Stimulated activated naive CD8-positive, alpha-beta T cell treated with anti-CD3 and anti-CD28 coated beads, Interleukin-15, amount 100 ng/mL, for 72 hours (primary cell): ENCODE measurements at regions not wholly inside any gene's neighbourhood (a gene's known extent, or its start where the extent isn't known, plus 50 kb on each side); places are given as distances from the start of the nearest gene placed in this dataset.
A peak's percentile ranks its signal among the peaks of the same experiment; 100 is the strongest.
"Not testable (repeated sequence)": the region's sequence is repeated elsewhere in the genome, so short reads cannot be mapped to it uniquely, and the experiment has no call there.

ENCODE experiments used
- ATAC-seq: fragments of 150-1000 bp; cut with Tn5 transposase; 2 replicates; pipeline ENCODE4 v1.10.0; 2021; ENCODE audit warnings: mild to moderate bottlenecking, moderate library complexity
- DNase-seq, 2 donors: peaks; one replicate each; pipeline ENCODE4 v3.0.0; 2021 to 2022
- H3K27ac Mint-ChIP-seq, 2 donors: one replicate each; pipeline ENCODE4 v1.8.0; 2022; ENCODE audit warnings: mild to moderate bottlenecking in 2 of 2, mixed read lengths in 2 of 2, moderate library complexity in 2 of 2
- H3K27me3 Mint-ChIP-seq: one replicate; pipeline ENCODE4 v1.8.0; 2022; ENCODE audit warnings: mixed read lengths
- H3K4me1 Mint-ChIP-seq: one replicate; pipeline ENCODE4 v1.8.0; 2022; ENCODE audit warnings: mild to moderate bottlenecking, mixed read lengths
- H3K4me3 Mint-ChIP-seq, 2 donors: one replicate each; pipeline ENCODE4 v1.8.0; 2022; ENCODE audit warnings: mild to moderate bottlenecking in 2 of 2, mixed read lengths in 2 of 2, moderate library complexity in 1 of 2
- H3K9me3 Mint-ChIP-seq, 2 donors: one replicate each; pipeline ENCODE4 v1.8.0; 2022; ENCODE audit warnings: mixed read lengths in 2 of 2

- DNase-seq (no peak), ATAC-seq (no peak)
- no peak overlapping the region for H3K27ac Mint-ChIP-seq
- H3K27me3 Mint-ChIP-seq = peaks cover 9% of the 10 kb centered on the region
- H3K4me1 Mint-ChIP-seq = no peaks in the 10 kb centered on the region
- no peaks in the 10 kb centered on the region for H3K9me3 Mint-ChIP-seq
- H3K4me3 Mint-ChIP-seq = no peak overlapping the region
Observed at GRCh38 chr14:87640553-87640952, 352.4 kb downstream of the GALC start.

GRCh38 chr14:87638196-87638595, 354.8 kb downstream of the GALC start:
- H3K4me3 Mint-ChIP-seq = no peak overlapping the region
- peaks cover 8% of the 10 kb centered on the region for H3K27me3 Mint-ChIP-seq
- DNase-seq = no peak
- ATAC-seq = no peak
- no peaks in the 10 kb centered on the region for H3K4me1 Mint-ChIP-seq
- no peak overlapping the region for H3K27ac Mint-ChIP-seq
- peaks cover 0 to under 1% of the 10 kb centered on the region in 2 donors for H3K9me3 Mint-ChIP-seq

- DNase-seq (no peak), ATAC-seq (no peak)
- Mint-ChIP-seq H3K4me3 (no peak overlapping the region), H3K9me3 (peaks cover 0 to 6% of the 10 kb centered on the region in 2 donors), H3K27ac (no peak overlapping the region), H3K27me3 (peaks cover 7% of the 10 kb centered on the region), H3K4me1 (no peaks in the 10 kb centered on the region)
Observed at GRCh38 chr14:87635442-87635841, 357.5 kb downstream of the GALC start.

- Mint-ChIP-seq H3K4me1 (no peaks in the 10 kb centered on the region), H3K9me3 (peaks cover under 1 to 6% of the 10 kb centered on the region in 2 donors)
- no peak for ATAC-seq
Observed at GRCh38 chr14:87632796-87633195, 360.2 kb downstream of the GALC start.

GRCh38 chr14:87630846-87631245, 362.1 kb downstream of the GALC start:
- no peak for DNase-seq

More at GRCh38 chr14:87632796-87633195, 360.2 kb downstream of the GALC start:
- H3K4me3 Mint-ChIP-seq = no peak overlapping the region
- peaks cover 7% of the 10 kb centered on the region for H3K27me3 Mint-ChIP-seq
- no peak overlapping the region for H3K27ac Mint-ChIP-seq
- no peak for DNase-seq

GRCh38 chr14:87629788-87630187, 363.2 kb downstream of the GALC start:
- ATAC-seq = no peak

More at GRCh38 chr14:87630846-87631245, 362.1 kb downstream of the GALC start:
- peaks cover 5 to 12% of the 10 kb centered on the region in 2 donors for H3K9me3 Mint-ChIP-seq
- H3K27me3 Mint-ChIP-seq = peaks cover 7% of the 10 kb centered on the region
- ATAC-seq = no peak
- no peak overlapping the region for H3K4me3 Mint-ChIP-seq
- no peak overlapping the region for H3K27ac Mint-ChIP-seq
- H3K4me1 Mint-ChIP-seq = no peaks in the 10 kb centered on the region

GRCh38 chr14:87628780-87629179, 364.2 kb downstream of the GALC start:
- Mint-ChIP-seq H3K27me3 (peaks cover 7% of the 10 kb centered on the region), H3K27ac (no peak overlapping the region), H3K9me3 (peaks cover 5 to 12% of the 10 kb centered on the region in 2 donors), H3K4me1 (no peaks in the 10 kb centered on the region), H3K4me3 (no peak overlapping the region)
- no peak for ATAC-seq
- no peak for DNase-seq

More at GRCh38 chr14:87629788-87630187, 363.2 kb downstream of the GALC start:
- Mint-ChIP-seq H3K9me3 (peaks cover 5 to 12% of the 10 kb centered on the region in 2 donors), H3K27me3 (peaks cover 7% of the 10 kb centered on the region), H3K27ac (no peak overlapping the region), H3K4me3 (no peak overlapping the region), H3K4me1 (no peaks in the 10 kb centered on the region)
- no peak for DNase-seq

GRCh38 chr14:87628129-87628528, 364.9 kb downstream of the GALC start:
- Mint-ChIP-seq H3K4me3 (no peak overlapping the region), H3K27me3 (peaks cover 6% of the 10 kb centered on the region), H3K9me3 (peaks cover 6 to 14% of the 10 kb centered on the region in 2 donors), H3K4me1 (no peaks in the 10 kb centered on the region), H3K27ac (no peak overlapping the region)
- ATAC-seq (no peak), DNase-seq (no peak)

GRCh38 chr14:87626266-87626665, 366.7 kb downstream of the GALC start:
- Mint-ChIP-seq H3K27me3 (no peaks in the 10 kb centered on the region), H3K9me3 (peaks cover 17 to 27% of the 10 kb centered on the region in 2 donors), H3K27ac (no peak overlapping the region), H3K4me3 (no peak overlapping the region), H3K4me1 (no peaks in the 10 kb centered on the region)
- DNase-seq = no peak
- no peak for ATAC-seq

- Mint-ChIP-seq H3K27ac (no peak overlapping the region), H3K4me3 (no peak overlapping the region), H3K27me3 (no peaks in the 10 kb centered on the region), H3K9me3 (peaks cover 17 to 41% of the 10 kb centered on the region in 2 donors), H3K4me1 (no peaks in the 10 kb centered on the region)
- DNase-seq (no peak), ATAC-seq (no peak)
Observed at GRCh38 chr14:87623616-87624015, 369.4 kb downstream of the GALC start.

GRCh38 chr14:87617079-87617478, 375.9 kb downstream of the GALC start:
- Mint-ChIP-seq H3K27me3 (peaks cover 9% of the 10 kb centered on the region), H3K4me1 (no peaks in the 10 kb centered on the region), H3K27ac (no peak overlapping the region), H3K4me3 (no peak overlapping the region), H3K9me3 (peaks cover 3 to 21% of the 10 kb centered on the region in 2 donors)
- no peak for ATAC-seq
- no peak for DNase-seq

GRCh38 chr14:87615822-87616679, 376.9 kb downstream of the GALC start:
- Mint-ChIP-seq H3K4me3 (no peak overlapping the region), H3K4me1 (no peaks in the 10 kb centered on the region), H3K9me3 (peaks cover 0 to 11% of the 10 kb centered on the region in 2 donors), H3K27me3 (peaks cover 9% of the 10 kb centered on the region), H3K27ac (no peak overlapping the region)
- ATAC-seq (peak; percentile 49), DNase-seq (peak; percentile 31 to 36)

GRCh38 chr14:87615047-87615446, 377.9 kb downstream of the GALC start:
- Mint-ChIP-seq H3K4me1 (no peaks in the 10 kb centered on the region), H3K9me3 (peaks cover 0 to 1% of the 10 kb centered on the region in 2 donors), H3K4me3 (no peak overlapping the region), H3K27me3 (peaks cover 9% of the 10 kb centered on the region), H3K27ac (no peak overlapping the region)
- ATAC-seq (no peak), DNase-seq (no peak)

- no peak for ATAC-seq
- no peak overlapping the region for H3K27ac Mint-ChIP-seq
- H3K9me3 Mint-ChIP-seq = no peaks in the 10 kb centered on the region
- H3K4me3 Mint-ChIP-seq = no peak overlapping the region
- H3K4me1 Mint-ChIP-seq = no peaks in the 10 kb centered on the region
- no peak for DNase-seq
- peaks cover 9% of the 10 kb centered on the region for H3K27me3 Mint-ChIP-seq
Observed at GRCh38 chr14:87613881-87614280, 379.1 kb downstream of the GALC start.

- H3K9me3 Mint-ChIP-seq = peaks cover 17 to 23% of the 10 kb centered on the region in 2 donors
- H3K4me1 Mint-ChIP-seq, H3K27me3 Mint-ChIP-seq, H3K4me3 Mint-ChIP-seq, H3K27ac Mint-ChIP-seq, DNase-seq, ATAC-seq: not testable (repeated sequence)
Observed at GRCh38 chr14:87607056-87607455, 385.9 kb downstream of the GALC start.

GRCh38 chr14:87601036-87601435, 391.9 kb downstream of the GALC start:
- Mint-ChIP-seq H3K4me3 (no peak overlapping the region), H3K4me1 (no peaks in the 10 kb centered on the region), H3K27me3 (no peaks in the 10 kb centered on the region), H3K9me3 (peaks cover 14 to 17% of the 10 kb centered on the region in 2 donors), H3K27ac (no peak overlapping the region)
- no peak for ATAC-seq
- DNase-seq = no peak
